HG02798 (cell line): ENCODE measurements at regions not wholly inside any gene's neighbourhood (a gene's known extent, or its start where the extent isn't known, plus 50 kb on each side); places are given as distances from the start of the nearest gene placed in this dataset.

ENCODE experiments used
- ATAC-seq: cut with Tn5 transposase; IDR thresholded peaks from one replicate; pipeline ENCODE4 v1.9.1; 2021; ENCODE audit warnings: mild to moderate bottlenecking; ENCODE audit not compliant: unreplicated experiment, poor library complexity

GRCh38 chr3:137948400-137949072, 61.4 kb upstream of the CLDN18 start:
- ATAC-seq = no peak

GRCh38 chr3:137958636-137959035, 51.3 kb upstream of the CLDN18 start:
- ATAC-seq = no peak
